ENCODE measurements at regions not wholly inside any gene's neighbourhood (a gene's known extent, or its start where the extent isn't known, plus 50 kb on each side); places are given as distances from the start of the nearest gene placed in this dataset.

DNA sequence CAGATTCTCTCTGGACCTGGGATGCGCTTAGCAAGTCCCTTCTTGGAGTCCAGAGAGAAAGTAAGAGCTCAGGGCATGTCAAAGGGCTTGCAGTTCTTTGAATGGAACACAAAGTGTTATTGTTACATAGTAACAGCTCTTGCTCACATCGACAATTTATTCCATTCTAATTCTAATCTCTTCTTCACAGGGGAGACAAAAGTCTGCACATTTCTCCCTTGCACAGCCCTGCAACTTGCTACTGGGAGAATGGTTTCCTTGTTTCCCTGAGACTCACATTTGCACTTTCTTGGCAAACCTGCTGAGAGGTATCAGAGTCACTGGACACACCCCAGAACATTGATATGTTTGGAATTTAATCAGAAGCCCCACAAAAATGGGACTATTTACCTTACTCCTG is 209.9 kb upstream of the IGF1 start:
- TF ChIP-seq, protein P1, sequence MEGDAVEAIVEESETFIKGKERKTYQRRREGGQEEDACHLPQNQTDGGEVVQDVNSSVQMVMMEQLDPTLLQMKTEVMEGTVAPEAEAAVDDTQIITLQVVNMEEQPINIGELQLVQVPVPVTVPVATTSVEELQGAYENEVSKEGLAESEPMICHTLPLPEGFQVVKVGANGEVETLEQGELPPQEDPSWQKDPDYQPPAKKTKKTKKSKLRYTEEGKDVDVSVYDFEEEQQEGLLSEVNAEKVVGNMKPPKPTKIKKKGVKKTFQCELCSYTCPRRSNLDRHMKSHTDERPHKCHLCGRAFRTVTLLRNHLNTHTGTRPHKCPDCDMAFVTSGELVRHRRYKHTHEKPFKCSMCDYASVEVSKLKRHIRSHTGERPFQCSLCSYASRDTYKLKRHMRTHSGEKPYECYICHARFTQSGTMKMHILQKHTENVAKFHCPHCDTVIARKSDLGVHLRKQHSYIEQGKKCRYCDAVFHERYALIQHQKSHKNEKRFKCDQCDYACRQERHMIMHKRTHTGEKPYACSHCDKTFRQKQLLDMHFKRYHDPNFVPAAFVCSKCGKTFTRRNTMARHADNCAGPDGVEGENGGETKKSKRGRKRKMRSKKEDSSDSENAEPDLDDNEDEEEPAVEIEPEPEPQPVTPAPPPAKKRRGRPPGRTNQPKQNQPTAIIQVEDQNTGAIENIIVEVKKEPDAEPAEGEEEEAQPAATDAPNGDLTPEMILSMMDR (IDR thresholded peaks at IDR 0.05; ENCODE audit: low read depth, low read length): no peak
- CTCF ChIA-PET: no interaction called here

DNA sequence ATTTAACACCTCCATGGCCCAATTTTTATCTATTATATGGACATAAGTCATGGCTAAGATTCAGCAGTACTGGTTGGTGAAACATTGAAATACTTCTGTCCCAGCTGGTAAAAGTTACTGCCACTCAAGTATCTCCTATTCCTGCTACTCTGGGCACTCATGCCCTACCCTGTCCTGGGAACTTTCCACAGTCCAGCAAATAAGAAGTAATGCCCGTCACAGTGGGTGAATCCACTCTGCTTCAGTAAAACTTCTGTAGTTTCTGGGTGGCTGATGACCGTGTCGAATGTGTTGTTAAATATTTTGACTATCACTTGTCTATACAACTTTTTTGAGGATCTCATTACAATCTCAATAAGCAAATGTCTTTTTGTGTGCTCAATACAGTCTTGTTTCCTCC is 209.3 kb upstream of the IGF1 start:
- Histone ChIP-seq H3K27me3 (ENCODE audit: control insufficient read depth, insufficient read depth, low read length) (no peaks in the 10 kb centered on the region), H3K9me3 (ENCODE audit: control insufficient read depth, insufficient read depth, low read length) (no peaks in the 10 kb centered on the region), H3K27ac (ENCODE audit: low read depth, low read length) (no peak overlapping the region), H3K4me3 (ENCODE audit: low read depth, low read length) (no peak overlapping the region)
- DNase-seq (ENCODE audit: low read depth, low spot score): no peak
- POLR2A ChIA-PET: no interaction called here
- CTCF ChIA-PET: no interaction called here
- TF ChIP-seq, protein P1 (IDR thresholded peaks at IDR 0.05; ENCODE audit: low read depth, low read length): no peak

More for the DNA sequence above, 209.9 kb upstream of the IGF1 start:
- Histone ChIP-seq H3K27me3 (ENCODE audit: control insufficient read depth, insufficient read depth, low read length) (no peaks in the 10 kb centered on the region), H3K4me3 (ENCODE audit: low read depth, low read length) (no peak overlapping the region), H3K27ac (ENCODE audit: low read depth, low read length) (no peak overlapping the region), H3K9me3 (ENCODE audit: control insufficient read depth, insufficient read depth, low read length) (no peaks in the 10 kb centered on the region)
- POLR2A ChIA-PET: no interaction called here
- DNase-seq (ENCODE audit: low read depth, low spot score): no peak

DNA sequence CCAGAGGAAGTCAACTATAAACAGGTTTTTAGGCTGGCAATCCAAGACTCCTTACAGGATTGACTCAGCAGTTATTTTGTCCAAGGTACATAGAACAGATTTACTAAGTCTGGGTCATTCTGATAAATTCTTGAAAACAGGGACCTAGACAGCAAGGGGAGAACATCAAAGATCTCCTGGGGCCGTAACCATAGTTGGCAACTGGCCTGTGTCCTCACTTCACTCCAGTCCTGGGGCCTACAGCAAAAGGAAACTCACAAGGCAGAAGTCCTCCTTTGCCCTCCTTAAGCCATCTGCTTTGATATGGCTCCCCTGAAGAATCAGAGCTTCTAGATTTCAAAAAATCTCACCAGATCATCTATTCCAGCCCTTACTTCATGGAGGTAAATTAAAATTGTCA is 207.2 kb upstream of the IGF1 start:
- DNase-seq (ENCODE audit: low read depth, low spot score): no peak
- TF ChIP-seq, protein P1 (IDR thresholded peaks at IDR 0.05; ENCODE audit: low read depth, low read length): no peak
- Histone ChIP-seq H3K27ac (ENCODE audit: low read depth, low read length) (no peak overlapping the region), H3K27me3 (ENCODE audit: control insufficient read depth, insufficient read depth, low read length) (no peaks in the 10 kb centered on the region), H3K4me3 (ENCODE audit: low read depth, low read length) (no peak overlapping the region), H3K9me3 (ENCODE audit: control insufficient read depth, insufficient read depth, low read length) (no peaks in the 10 kb centered on the region)
- ChIA-PET CTCF (no interaction called here), POLR2A (no interaction called here)

DNA sequence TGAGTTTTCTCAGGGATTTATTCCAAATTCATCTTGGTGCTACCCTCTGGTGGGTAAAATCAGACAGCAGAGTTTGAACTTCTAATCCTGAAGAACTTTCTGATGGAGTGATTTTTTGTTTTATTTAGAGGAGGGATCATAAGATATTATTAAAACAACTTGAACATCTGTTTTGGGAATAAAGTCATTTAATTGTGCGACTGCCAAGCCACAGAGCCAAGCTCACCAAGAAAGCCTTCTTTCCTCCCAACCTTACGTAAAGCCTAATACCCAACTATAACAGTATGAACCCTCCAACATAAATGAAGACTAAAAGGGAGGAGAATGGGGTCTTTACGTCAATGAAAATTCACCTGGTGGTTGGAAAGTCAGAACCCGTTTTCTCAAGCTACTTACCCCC is 205.5 kb upstream of the IGF1 start:
- DNase-seq (ENCODE audit: low read depth, low spot score): no peak
- POLR2A ChIA-PET: no interaction called here
- no peaks in the 10 kb centered on the region for H3K9me3 ChIP-seq (ENCODE audit: control insufficient read depth, insufficient read depth, low read length)
- CTCF ChIA-PET: no interaction called here
- H3K4me3 ChIP-seq (ENCODE audit: low read depth, low read length): no peak overlapping the region
- TF ChIP-seq, protein P1 (IDR thresholded peaks at IDR 0.05; ENCODE audit: low read depth, low read length): no peak
- H3K27me3 ChIP-seq (ENCODE audit: control insufficient read depth, insufficient read depth, low read length): no peaks in the 10 kb centered on the region
- no peak overlapping the region for H3K27ac ChIP-seq (ENCODE audit: low read depth, low read length)

DNA sequence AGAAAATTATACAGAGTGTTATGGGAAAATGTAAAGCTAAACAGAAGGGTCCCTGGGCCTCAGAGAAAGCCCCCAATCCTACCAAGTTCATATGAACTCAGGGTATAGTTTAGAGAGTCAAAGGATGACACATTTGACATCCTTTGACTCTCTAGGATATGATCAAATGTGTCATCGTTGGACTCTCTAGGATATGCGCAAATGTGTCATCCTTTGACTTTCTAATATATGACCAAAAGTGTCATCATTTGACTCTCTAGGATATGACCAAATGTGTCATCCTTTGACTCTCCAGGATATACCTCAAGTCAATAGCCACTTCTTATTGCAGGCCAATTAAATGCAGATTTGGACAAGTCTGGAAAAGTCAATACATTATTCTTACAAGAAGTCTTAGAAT is 204.8 kb upstream of the IGF1 start:
- POLR2A ChIA-PET: no interaction called here
- CTCF ChIA-PET: no interaction called here
- no peak for DNase-seq (ENCODE audit: low read depth, low spot score)
- Histone ChIP-seq H3K27ac (ENCODE audit: low read depth, low read length) (no peak overlapping the region), H3K27me3 (ENCODE audit: control insufficient read depth, insufficient read depth, low read length) (no peaks in the 10 kb centered on the region), H3K9me3 (ENCODE audit: control insufficient read depth, insufficient read depth, low read length) (no peaks in the 10 kb centered on the region), H3K4me3 (ENCODE audit: low read depth, low read length) (no peak overlapping the region)
- TF ChIP-seq, protein P1 (IDR thresholded peaks at IDR 0.05; ENCODE audit: low read depth, low read length): no peak

All from AG04450 (cell line).